B cell (primary cell): ENCODE measurements at regions not wholly inside any gene's neighbourhood (a gene's known extent, or its start where the extent isn't known, plus 50 kb on each side); places are given as distances from the start of the nearest gene placed in this dataset.

Source experiments
- ATAC-seq: fragments of 200-7000 bp; cut with Tn5 transposase; one replicate; pipeline ENCODE4 v1.10.0; 2021; ENCODE audit warnings: low read depth, mild to moderate bottlenecking, moderate number of reproducible peaks, moderate library complexity
- CTCF ChIA-PET: fragments of 350-600 bp; sonication (Branson Sonifier 250); formaldehyde crosslinking; loops from one replicate; lab custom pipeline; 2021; ENCODE audit warnings: antibody characterized with exemption, inconsistent platforms; lab: Charles Lee
- POLR2A ChIA-PET: fragments of 350-600 bp; sonication (Branson Sonifier 250); formaldehyde crosslinking; loops from one replicate; lab custom pipeline; 2021; ENCODE audit warnings: antibody characterized with exemption; lab: Charles Lee
- DNase-seq: peaks from one replicate; pipeline ENCODE4 v3.0.0; 2013
- H2AFZ ChIP-seq: 2 replicates; pipeline ENCODE4 v1.6.1; 2012; ENCODE audit warnings: mild to moderate bottlenecking, low read depth, low read length; ENCODE audit not compliant: insufficient read depth, poor library complexity, severe bottlenecking
- H3K27ac ChIP-seq, 2 donors: 1 replicate in 1 of 2; 2 replicates in 1 of 2; pipeline ENCODE4 v1.5.1; 2012 to 2013; ENCODE audit warnings: low read length in 2 of 2, mild to moderate bottlenecking in 2 of 2, moderate library complexity in 1 of 2
- H3K27me3 ChIP-seq, 4 experiments: fragments of 200-600 bp in 1 of 4; sonication (generic) in 1 of 4; replicated peaks in 1 of 4; 1 replicate in 2 of 4; 2 replicates in 2 of 4; pipeline versions ENCODE4 v1.6.1 to v1.7.0; 2013 to 2016; ENCODE audit warnings: low read length in 3 of 4, mild to moderate bottlenecking in 2 of 4, mixed read lengths in 1 of 4, moderate library complexity in 1 of 4; ENCODE audit not compliant: insufficient read depth in 4 of 4, control insufficient read depth in 3 of 4; ENCODE audit errors: control extremely low read depth in 1 of 4
- H3K36me3 ChIP-seq, 2 experiments: replicated peaks in 1 of 2; 1 replicate in 1 of 2; 2 replicates in 1 of 2; pipeline versions ENCODE4 v1.6.1 to v1.7.1; 2013; ENCODE audit warnings: low read length in 1 of 2; ENCODE audit not compliant: insufficient read depth in 2 of 2, control insufficient read depth in 1 of 2; ENCODE audit errors: control extremely low read depth in 1 of 2, extremely low read depth in 1 of 2
- H3K4me1 ChIP-seq, 2 donors: fragments of 200-600 bp in 1 of 2; sonication (generic) in 1 of 2; 1 replicate in 1 of 2; 2 replicates in 1 of 2; pipeline versions ENCODE4 v1.5.1 to v1.6.1; 2013 to 2017; ENCODE audit warnings: low read length in 2 of 2; ENCODE audit not compliant: control insufficient read depth in 2 of 2, insufficient read depth in 2 of 2
- H3K4me2 ChIP-seq: replicated peaks from 2 replicates; pipeline ENCODE3; 2012; ENCODE audit warnings: mild to moderate bottlenecking, low read depth, low read length; ENCODE audit not compliant: poor library complexity, severe bottlenecking
- H3K4me3 ChIP-seq, 5 experiments: fragments of 200-600 bp in 1 of 5; sonication (generic) in 1 of 5; 1 replicate in 3 of 5; 2 replicates in 2 of 5; pipeline versions ENCODE4 v1.5.1 to v1.7.0; 2011 to 2016; ENCODE audit warnings: low read length in 4 of 5, mild to moderate bottlenecking in 4 of 5, low read depth in 2 of 5, control low read depth in 1 of 5, moderate library complexity in 1 of 5; ENCODE audit not compliant: insufficient read depth in 1 of 5; ENCODE audit errors: control extremely low read depth in 1 of 5, extremely low read depth in 1 of 5
- H3K79me2 ChIP-seq: fragments of 200-600 bp; sonication (generic); one replicate; pipeline ENCODE4 v1.6.0; 2016; ENCODE audit warnings: low read length; ENCODE audit not compliant: control insufficient read depth, insufficient read depth
- H3K9ac ChIP-seq: fragments of 200-600 bp; sonication (generic); 2 replicates; pipeline ENCODE4 v1.6.1; 2017; ENCODE audit warnings: mild to moderate bottlenecking, low read length, moderate library complexity
- H3K9me3 ChIP-seq, 3 donors: one replicate each; pipeline versions ENCODE4 v1.6.1 to v1.7.1; 2013; ENCODE audit warnings: low read length in 2 of 3; ENCODE audit not compliant: control insufficient read depth in 2 of 3, insufficient read depth in 1 of 3; ENCODE audit errors: control extremely low read depth in 1 of 3
- H4K20me1 ChIP-seq: 2 replicates; pipeline ENCODE4 v1.6.0; 2012; ENCODE audit warnings: mild to moderate bottlenecking, low read length; ENCODE audit not compliant: insufficient read depth, control insufficient read depth, poor library complexity, severe bottlenecking
- H3K27ac Mint-ChIP-seq: one replicate; pipeline ENCODE4 v1.8.0; 2021; ENCODE audit warnings: mixed read lengths
- H3K27me3 Mint-ChIP-seq: one replicate; pipeline ENCODE4 v1.8.0; 2021; ENCODE audit warnings: mixed read lengths
- H3K4me1 Mint-ChIP-seq: one replicate; pipeline ENCODE4 v1.8.0; 2021; ENCODE audit warnings: mixed read lengths
- H3K4me3 Mint-ChIP-seq: one replicate; pipeline ENCODE4 v1.8.0; 2021; ENCODE audit warnings: mixed read lengths
- H3K9me3 Mint-ChIP-seq: one replicate; pipeline ENCODE4 v1.8.0; 2022; ENCODE audit warnings: mixed read lengths; ENCODE audit not compliant: insufficient read depth
- CTCF ChIP-seq: fragments of 200-600 bp; IDR thresholded peaks from one replicate; pipeline ENCODE4 v1.8.0; 2022; ENCODE audit warnings: antibody characterized with exemption, mild to moderate bottlenecking
- EZH2 ChIP-seq: IDR thresholded peaks from 2 replicates; pipeline ENCODE4 v1.6.1; 2012; ENCODE audit warnings: borderline replicate concordance, low read depth, mild to moderate bottlenecking, moderate library complexity, low read length; ENCODE audit not compliant: insufficient read depth, poor library complexity, severe bottlenecking
- WGBS: methylation state at CpG from one replicate; pipeline ENCODE4 v1.1.5; 2013; ENCODE audit warnings: missing lambda C conversion rate; ENCODE audit not compliant: insufficient coverage; 5-methylcytosine and 5-hydroxymethylcytosine counted together
- intact Hi-C: fragments of 100-400 bp; cut with micrococcal nuclease; formaldehyde crosslinking; loops from one replicate; pipeline ENCODE4 v1.10.0; 2022

GRCh38 chr15:39442898-39443297 lies 138.0 kb upstream of the THBS1 start:
- POLR2A ChIA-PET, result no interaction called here
- TF ChIP-seq CTCF, result no peak
- no peak for TF ChIP-seq EZH2

GRCh38 chr15:39443659-39444219 lies 137.1 kb upstream of the THBS1 start:
- no peaks in the 10 kb centered on the region for H3K27me3 ChIP-seq
- WGBS, result no CpG with 5 or more reads among the region's 4 CpGs
- ATAC-seq (no peak), DNase-seq (no peak)
- no peak overlapping the region for H2AFZ ChIP-seq
- intact Hi-C loops, result no loop called here
- no peak overlapping the region for H3K4me3 ChIP-seq
- H3K4me3 Mint-ChIP-seq, result no peak overlapping the region
- H3K4me2 ChIP-seq, result no peak overlapping the region
- CTCF ChIA-PET, result no interaction called here
- no peak overlapping the region for H3K27ac Mint-ChIP-seq
- H3K27me3 Mint-ChIP-seq, result no peaks in the 10 kb centered on the region
- no peaks in the 10 kb centered on the region for H3K9me3 Mint-ChIP-seq
- POLR2A ChIA-PET, result no interaction called here
- no peaks in the 10 kb centered on the region for H3K4me1 ChIP-seq
- H3K36me3 ChIP-seq, result no peaks in the 10 kb centered on the region
- H3K9ac ChIP-seq, result no peak overlapping the region
- H3K27ac ChIP-seq, result no peak overlapping the region
- H3K9me3 ChIP-seq, result no peaks in the 10 kb centered on the region
- no peaks in the 10 kb centered on the region for H3K4me1 Mint-ChIP-seq
- H4K20me1 ChIP-seq, result no peaks in the 10 kb centered on the region
- H3K79me2 ChIP-seq, result no peaks in the 10 kb centered on the region
- no peak for TF ChIP-seq CTCF
- TF ChIP-seq EZH2, result no peak

More at GRCh38 chr15:39442898-39443297, 138.0 kb upstream of the THBS1 start:
- Histone ChIP-seq H2AFZ (no peak overlapping the region), H3K36me3 (no peaks in the 10 kb centered on the region), H3K27me3 (no peaks in the 10 kb centered on the region), H3K9ac (no peak overlapping the region), H3K4me2 (no peak overlapping the region), H3K4me3 (no peak overlapping the region), H4K20me1 (no peaks in the 10 kb centered on the region), H3K79me2 (no peaks in the 10 kb centered on the region), H3K27ac (no peak overlapping the region), H3K9me3 (no peaks in the 10 kb centered on the region), H3K4me1 (no peaks in the 10 kb centered on the region)
- Mint-ChIP-seq H3K4me3 (no peak overlapping the region), H3K4me1 (no peaks in the 10 kb centered on the region), H3K27me3 (no peaks in the 10 kb centered on the region), H3K9me3 (no peaks in the 10 kb centered on the region), H3K27ac (no peak overlapping the region)
- ATAC-seq, result no peak
- intact Hi-C loops, result no loop called here
- CTCF ChIA-PET, result no interaction called here
- no CpG with 5 or more reads among the region's 2 CpGs for WGBS
- DNase-seq, result no peak
